Astrocyte (in vitro differentiated cells and primary cell): ENCODE measurements at regions not wholly inside any gene's neighbourhood (a gene's known extent, or its start where the extent isn't known, plus 50 kb on each side); places are given as distances from the start of the nearest gene placed in this dataset.
A peak's percentile ranks its signal among the peaks of the same experiment; 100 is the strongest.

Source experiments
- DNase-seq: peaks from one replicate; pipeline ENCODE4 v3.0.0-alpha.2; 2010; ENCODE audit warnings: low read depth
- FAIRE-seq: peaks from 2 replicates; lab custom pipeline; 2011; peaks lifted over from hg19 to GRCh38; lab: Jason Lieb, UNC
- H2AFZ ChIP-seq: 2 replicates; pipeline ENCODE4 v1.6.0; 2012; ENCODE audit warnings: low read depth, low read length, inconsistent platforms
- H3K27ac ChIP-seq: 2 replicates; pipeline ENCODE4 v1.5.1; 2011; ENCODE audit warnings: low read depth, low read length, inconsistent platforms
- H3K27me3 ChIP-seq: 2 replicates; pipeline ENCODE4 v1.6.0; 2011; ENCODE audit warnings: low read length, inconsistent platforms; ENCODE audit not compliant: insufficient read depth
- H3K36me3 ChIP-seq: 2 replicates; pipeline ENCODE4 v1.5.1; 2011; ENCODE audit warnings: low read length, inconsistent platforms; ENCODE audit not compliant: insufficient read depth
- H3K4me1 ChIP-seq: 2 replicates; pipeline ENCODE4 v1.5.1; 2011; ENCODE audit warnings: low read length, inconsistent platforms; ENCODE audit not compliant: insufficient read depth
- H3K4me2 ChIP-seq: 2 replicates; pipeline ENCODE4 v1.6.0; 2012; ENCODE audit warnings: low read length, inconsistent platforms
- H3K4me3 ChIP-seq: 2 replicates; pipeline ENCODE4 v1.5.1; 2011; ENCODE audit warnings: low read depth, mild to moderate bottlenecking, low read length, inconsistent platforms; ENCODE audit not compliant: insufficient read depth
- H3K79me2 ChIP-seq: 2 replicates; pipeline ENCODE4 v1.6.0; 2012; ENCODE audit warnings: mild to moderate bottlenecking, low read length, inconsistent platforms; ENCODE audit not compliant: insufficient read depth
- H3K9ac ChIP-seq: 2 replicates; pipeline ENCODE4 v1.6.0; 2012; ENCODE audit warnings: mild to moderate bottlenecking, low read length, inconsistent platforms
- H3K9me3 ChIP-seq: 2 replicates; pipeline ENCODE4 v1.5.1; 2012; ENCODE audit warnings: low read depth, mild to moderate bottlenecking, low read length, inconsistent platforms; ENCODE audit not compliant: insufficient read depth
- H4K20me1 ChIP-seq: 2 replicates; pipeline ENCODE4 v1.6.0; 2012; ENCODE audit warnings: low read length, inconsistent platforms; ENCODE audit not compliant: insufficient read depth
- H3K27ac Mint-ChIP-seq: one replicate; pipeline ENCODE4 v1.8.0; 2021; ENCODE audit warnings: mild to moderate bottlenecking, mixed read lengths; ENCODE audit not compliant: unreplicated experiment
- H3K27me3 Mint-ChIP-seq: one replicate; pipeline ENCODE4 v1.8.0; 2021; ENCODE audit warnings: low read depth, mixed read lengths; ENCODE audit not compliant: unreplicated experiment
- H3K36me3 Mint-ChIP-seq: one replicate; pipeline ENCODE4 v1.8.0; 2021; ENCODE audit warnings: low read depth, mixed read lengths; ENCODE audit not compliant: unreplicated experiment
- H3K4me1 Mint-ChIP-seq: one replicate; pipeline ENCODE4 v1.8.0; 2021; ENCODE audit warnings: low read depth, mixed read lengths; ENCODE audit not compliant: unreplicated experiment
- H3K4me3 Mint-ChIP-seq: one replicate; pipeline ENCODE4 v1.8.0; 2021; ENCODE audit warnings: mild to moderate bottlenecking, moderate library complexity, mixed read lengths; ENCODE audit not compliant: unreplicated experiment
- H3K9me3 Mint-ChIP-seq: one replicate; pipeline ENCODE4 v1.8.0; 2021; ENCODE audit warnings: mild to moderate bottlenecking, mixed read lengths; ENCODE audit not compliant: unreplicated experiment
- CTCF ChIP-seq: IDR thresholded peaks from 2 replicates; pipeline ENCODE4 v1.5.1; 2011; ENCODE audit warnings: low read depth, mild to moderate bottlenecking, inconsistent platforms, low read length, moderate library complexity; ENCODE audit not compliant: insufficient read depth
- EZH2 ChIP-seq: IDR thresholded peaks from 2 replicates; pipeline ENCODE4 v1.6.1; 2012; ENCODE audit warnings: mild to moderate bottlenecking, low read length, inconsistent platforms; ENCODE audit not compliant: insufficient read depth

DNA sequence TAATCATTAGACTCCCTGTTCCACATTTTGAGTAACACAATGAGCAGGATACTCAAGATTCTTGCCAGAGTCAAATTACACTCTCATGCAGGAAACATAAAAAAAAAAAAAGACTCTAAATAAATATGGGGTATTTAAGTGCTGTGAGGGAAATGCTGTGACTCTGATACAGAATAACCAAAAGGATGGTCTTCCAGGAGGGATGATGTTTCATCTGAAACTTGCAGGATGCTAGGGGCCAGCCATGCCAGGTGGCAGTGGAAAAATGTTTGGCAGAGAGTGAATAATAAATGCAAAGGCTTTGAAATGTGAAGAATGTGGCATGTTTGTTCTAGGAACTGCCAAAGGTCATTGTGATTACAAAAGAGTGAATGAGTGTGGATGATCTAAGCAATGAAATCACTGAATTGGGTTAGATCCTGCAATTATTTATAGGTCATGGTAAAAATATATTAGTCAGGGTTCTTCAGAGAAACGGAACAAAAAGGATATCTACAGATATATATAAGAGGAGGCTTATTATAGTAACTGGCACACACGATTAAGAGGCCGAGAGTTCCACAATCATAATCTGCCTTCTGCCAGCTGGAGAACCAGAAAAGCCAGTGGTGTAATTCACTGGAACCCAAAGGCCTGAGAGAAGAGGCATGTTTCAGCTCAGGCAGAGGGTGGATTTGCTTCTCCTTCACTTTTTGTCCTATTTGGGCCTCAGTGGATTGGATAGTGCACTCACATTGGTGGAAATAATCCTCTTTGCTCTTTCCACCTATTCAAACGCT is 1832.8 kb upstream of the MIR17HG start:
- no peaks in the 10 kb centered on the region for H3K9me3 ChIP-seq
- Mint-ChIP-seq H3K4me1 (peaks cover 10% of the 10 kb centered on the region), H3K36me3 (no peaks in the 10 kb centered on the region), H3K27me3 (no peaks in the 10 kb centered on the region), H3K27ac (peak overlapping the region; percentile 66), H3K9me3 (peaks cover 4% of the 10 kb centered on the region), H3K4me3 (no peak overlapping the region)
- TF ChIP-seq CTCF = no peak
- no peak for TF ChIP-seq EZH2
- H3K27me3 ChIP-seq = no peaks in the 10 kb centered on the region
- peak; percentile 69 for DNase-seq
- no peaks in the 10 kb centered on the region for H3K79me2 ChIP-seq
- H3K27ac ChIP-seq = peak overlapping the region; percentile 60
- H4K20me1 ChIP-seq = no peaks in the 10 kb centered on the region
- no peaks in the 10 kb centered on the region for H3K36me3 ChIP-seq
- no peak overlapping the region for H3K4me3 ChIP-seq
- FAIRE-seq = no peak
- peak overlapping the region; percentile 33 for H3K4me2 ChIP-seq
- peak overlapping the region; percentile 61 for H2AFZ ChIP-seq
- no peaks in the 10 kb centered on the region for H3K4me1 ChIP-seq
- H3K9ac ChIP-seq = peak overlapping the region; percentile 16

DNA sequence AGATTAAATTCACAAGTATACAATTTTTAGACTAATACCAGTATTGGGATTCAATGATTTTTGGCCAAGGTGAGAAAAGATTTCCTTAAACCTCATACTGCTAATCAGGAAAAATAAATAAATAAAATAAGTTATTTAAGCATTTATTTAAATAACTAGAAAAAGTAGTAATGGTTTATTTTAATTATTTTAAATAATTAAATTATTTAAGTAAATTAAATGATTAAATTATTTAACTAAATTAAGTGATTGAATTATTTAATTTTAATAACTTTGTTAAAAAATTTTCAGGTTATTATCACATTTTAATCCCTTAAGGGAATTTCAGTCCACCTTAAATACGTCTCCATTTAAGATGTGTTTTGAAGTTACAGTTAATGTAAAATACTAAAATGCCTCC is 1831.5 kb upstream of the MIR17HG start:
- FAIRE-seq = no peak
- no peaks in the 10 kb centered on the region for H3K9me3 ChIP-seq
- no peaks in the 10 kb centered on the region for H3K27me3 Mint-ChIP-seq
- DNase-seq = no peak
- TF ChIP-seq CTCF = no peak
- TF ChIP-seq EZH2 = no peak
- H2AFZ ChIP-seq = no peak overlapping the region
- peaks cover 10% of the 10 kb centered on the region for H3K4me1 Mint-ChIP-seq
- no peaks in the 10 kb centered on the region for H3K36me3 Mint-ChIP-seq
- no peak overlapping the region for H3K4me3 Mint-ChIP-seq
- H3K9me3 Mint-ChIP-seq = peaks cover 4% of the 10 kb centered on the region
- H3K79me2 ChIP-seq = no peaks in the 10 kb centered on the region
- no peaks in the 10 kb centered on the region for H3K36me3 ChIP-seq
- H3K27me3 ChIP-seq = no peaks in the 10 kb centered on the region
- no peaks in the 10 kb centered on the region for H3K4me1 ChIP-seq
- H3K27ac Mint-ChIP-seq = no peak overlapping the region
- no peak overlapping the region for H3K4me3 ChIP-seq
- no peak overlapping the region for H3K27ac ChIP-seq
- no peaks in the 10 kb centered on the region for H4K20me1 ChIP-seq
- H3K4me2 ChIP-seq = no peak overlapping the region
- H3K9ac ChIP-seq = no peak overlapping the region

DNA sequence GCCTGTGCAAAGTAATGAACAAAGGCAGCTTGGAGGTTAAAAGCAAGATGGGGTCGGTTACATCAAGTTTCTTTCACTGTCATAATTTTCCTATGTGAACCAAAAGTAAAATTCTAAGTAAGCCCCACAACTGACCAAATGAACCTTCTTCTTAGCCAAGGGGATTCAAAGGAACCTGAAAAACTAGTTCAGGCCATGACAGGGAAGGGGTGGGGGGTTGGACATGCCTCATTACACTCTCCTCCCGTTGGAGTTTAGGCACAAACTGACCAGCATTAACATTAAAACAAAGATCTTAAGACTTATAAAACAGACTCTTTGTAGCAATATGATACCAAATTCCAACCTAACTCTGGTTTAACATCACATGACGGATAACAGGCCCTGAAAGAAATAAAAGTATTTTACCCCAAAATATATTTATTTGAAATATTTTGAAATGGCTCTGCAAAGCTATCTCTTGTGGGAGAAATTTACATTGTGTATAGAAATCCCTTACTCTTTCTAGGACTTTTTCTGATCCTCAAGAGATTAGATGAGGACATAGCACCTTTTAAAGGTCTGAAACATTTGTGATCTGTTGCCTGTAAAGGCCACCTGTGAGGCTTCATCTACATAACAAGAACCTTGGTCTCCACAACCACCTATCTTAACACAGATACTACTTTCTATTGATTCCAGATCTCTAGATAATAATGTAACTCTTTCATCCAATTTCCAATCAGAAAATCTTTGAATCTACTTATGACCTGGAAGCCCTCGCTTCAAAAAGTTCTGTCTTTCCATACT is 1829.0 kb upstream of the MIR17HG start:
- H3K36me3 Mint-ChIP-seq = no peaks in the 10 kb centered on the region
- no peak overlapping the region for H2AFZ ChIP-seq
- FAIRE-seq (no peak), DNase-seq (no peak)
- no peak overlapping the region for H3K27ac ChIP-seq
- no peaks in the 10 kb centered on the region for H3K27me3 Mint-ChIP-seq
- no peak overlapping the region for H3K27ac Mint-ChIP-seq
- no peaks in the 10 kb centered on the region for H3K9me3 Mint-ChIP-seq
- H3K4me1 Mint-ChIP-seq = peaks cover 8% of the 10 kb centered on the region
- TF ChIP-seq CTCF (no peak), EZH2 (no peak)
- no peaks in the 10 kb centered on the region for H3K27me3 ChIP-seq
- H4K20me1 ChIP-seq = no peaks in the 10 kb centered on the region
- no peak overlapping the region for H3K9ac ChIP-seq
- no peak overlapping the region for H3K4me3 ChIP-seq
- H3K4me2 ChIP-seq = no peak overlapping the region
- H3K9me3 ChIP-seq = no peaks in the 10 kb centered on the region
- H3K79me2 ChIP-seq = no peaks in the 10 kb centered on the region
- H3K4me1 ChIP-seq = no peaks in the 10 kb centered on the region
- no peak overlapping the region for H3K4me3 Mint-ChIP-seq
- H3K36me3 ChIP-seq = no peaks in the 10 kb centered on the region
